Activated T-cell treated with anti-CD3 and anti-CD28 coated beads, Interleukin-2, amount 50 U/mL, for 72 hours (primary cell): ENCODE measurements at regions not wholly inside any gene's neighbourhood (a gene's known extent, or its start where the extent isn't known, plus 50 kb on each side); places are given as distances from the start of the nearest gene placed in this dataset.

Experiments
- ATAC-seq, 2 donors: fragments of 150-1000 bp; cut with Tn5 transposase; replicated peaks in 1 of 2; 2 replicates each; pipeline ENCODE4 v1.10.0; 2021; ENCODE audit warnings: moderate library complexity in 2 of 2, mild to moderate bottlenecking in 1 of 2
- DNase-seq, 2 donors: peaks; one replicate each; pipeline ENCODE4 v3.0.0; 2021 to 2022; ENCODE audit warnings: mixed read lengths in 1 of 2
- H3K27ac Mint-ChIP-seq: one replicate; pipeline ENCODE4 v1.8.0; 2022; ENCODE audit warnings: mild to moderate bottlenecking, moderate library complexity, mixed read lengths
- H3K27me3 Mint-ChIP-seq: one replicate; pipeline ENCODE4 v1.8.0; 2022; ENCODE audit warnings: low read depth, mixed read lengths
- H3K36me3 Mint-ChIP-seq, 2 donors: one replicate each; pipeline ENCODE4 v1.8.0; 2022; ENCODE audit warnings: mixed read lengths in 2 of 2, mild to moderate bottlenecking in 1 of 2; ENCODE audit not compliant: insufficient read depth in 2 of 2
- H3K4me1 Mint-ChIP-seq: one replicate; pipeline ENCODE4 v1.8.0; 2022; ENCODE audit warnings: low read depth, mixed read lengths
- H3K4me3 Mint-ChIP-seq, 2 donors: one replicate each; pipeline ENCODE4 v1.8.0; 2022; ENCODE audit warnings: mild to moderate bottlenecking in 2 of 2, mixed read lengths in 2 of 2, moderate library complexity in 2 of 2
- H3K9me3 Mint-ChIP-seq, 2 donors: one replicate each; pipeline ENCODE4 v1.8.0; 2022; ENCODE audit warnings: mixed read lengths in 2 of 2

DNA sequence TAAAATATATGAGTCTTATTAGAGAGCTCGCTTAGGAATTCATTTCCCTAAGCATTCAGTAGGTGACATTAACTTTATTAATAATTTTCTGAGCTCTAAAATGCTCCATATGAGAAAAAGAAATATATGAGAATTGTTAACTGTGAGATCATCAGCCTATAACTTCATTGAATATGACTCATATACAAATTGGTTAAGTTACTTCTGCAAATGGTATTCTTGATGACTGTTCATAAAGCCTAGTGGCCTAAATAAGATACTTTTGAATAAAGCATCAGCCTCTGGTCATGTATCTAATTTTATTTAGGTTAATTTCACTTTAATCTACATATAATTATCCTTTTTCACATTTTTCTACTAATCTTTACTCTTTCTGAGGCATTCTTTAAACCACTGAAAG, 710.2 kb upstream of the ACO1 start:
- peaks cover 31% of the 10 kb centered on the region for H3K4me1 Mint-ChIP-seq
- ATAC-seq (no peak), DNase-seq (no peak)
- H3K4me3 Mint-ChIP-seq = no peak overlapping the region
- no peaks in the 10 kb centered on the region for H3K27me3 Mint-ChIP-seq
- no peaks in the 10 kb centered on the region for H3K36me3 Mint-ChIP-seq
- no peak overlapping the region for H3K27ac Mint-ChIP-seq
- no peaks in the 10 kb centered on the region for H3K9me3 Mint-ChIP-seq

DNA sequence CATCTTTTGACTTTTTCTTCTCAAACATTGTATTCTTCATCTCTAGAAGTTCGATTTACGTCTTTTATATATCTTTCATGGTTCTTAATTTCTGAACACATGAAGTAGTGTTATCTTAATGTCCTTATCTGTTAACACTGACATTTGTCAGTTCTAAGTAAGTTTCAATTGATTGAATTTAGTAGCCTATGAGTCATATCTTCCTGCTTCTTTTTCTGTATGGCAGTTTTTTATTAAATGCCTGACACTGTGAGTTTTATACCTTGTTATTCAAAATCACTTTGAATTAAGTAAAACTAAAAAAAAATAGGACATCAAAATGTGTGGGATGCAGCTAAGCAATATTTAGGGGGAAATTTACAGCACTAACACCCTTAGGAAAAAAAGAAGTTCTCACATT, 707.0 kb upstream of the ACO1 start:
- peaks cover 22% of the 10 kb centered on the region for H3K4me1 Mint-ChIP-seq
- peaks cover 0 to 2% of the 10 kb centered on the region in 2 donors for H3K9me3 Mint-ChIP-seq
- peak overlapping the region; percentile 18 to 77 for H3K4me3 Mint-ChIP-seq
- ATAC-seq = no peak
- H3K36me3 Mint-ChIP-seq = peaks cover 0 to 5% of the 10 kb centered on the region in 2 donors
- peak overlapping the region; percentile 96 for H3K27ac Mint-ChIP-seq
- H3K27me3 Mint-ChIP-seq = no peaks in the 10 kb centered on the region
- DNase-seq = no peak

DNA sequence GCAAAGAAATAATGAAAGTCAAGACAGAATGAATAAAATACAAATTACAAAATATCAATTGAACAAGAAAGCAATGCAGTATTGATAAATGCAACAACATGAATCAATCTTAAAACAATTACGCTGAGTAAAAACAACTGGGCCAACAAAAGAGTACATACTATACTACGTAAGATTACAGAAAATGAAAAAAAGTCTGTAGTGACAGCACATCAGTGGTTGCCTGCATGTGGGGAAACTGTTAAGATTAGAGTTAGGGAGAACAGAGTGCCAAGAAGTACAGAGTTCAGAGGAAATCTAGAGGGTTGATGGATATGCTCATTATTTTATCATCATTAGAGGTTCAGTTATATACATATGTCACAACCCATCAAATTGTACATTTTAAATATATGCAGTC, 706.6 kb upstream of the ACO1 start:
- peaks cover 0 to 2% of the 10 kb centered on the region in 2 donors for H3K9me3 Mint-ChIP-seq
- ATAC-seq = peak; percentile 58 to 60
- no peak for DNase-seq
- peaks cover 22% of the 10 kb centered on the region for H3K4me1 Mint-ChIP-seq
- peak overlapping the region; percentile 96 for H3K27ac Mint-ChIP-seq
- no peaks in the 10 kb centered on the region for H3K27me3 Mint-ChIP-seq
- peaks cover 0 to 5% of the 10 kb centered on the region in 2 donors for H3K36me3 Mint-ChIP-seq
- H3K4me3 Mint-ChIP-seq = peak overlapping the region; percentile 18 to 77

DNA sequence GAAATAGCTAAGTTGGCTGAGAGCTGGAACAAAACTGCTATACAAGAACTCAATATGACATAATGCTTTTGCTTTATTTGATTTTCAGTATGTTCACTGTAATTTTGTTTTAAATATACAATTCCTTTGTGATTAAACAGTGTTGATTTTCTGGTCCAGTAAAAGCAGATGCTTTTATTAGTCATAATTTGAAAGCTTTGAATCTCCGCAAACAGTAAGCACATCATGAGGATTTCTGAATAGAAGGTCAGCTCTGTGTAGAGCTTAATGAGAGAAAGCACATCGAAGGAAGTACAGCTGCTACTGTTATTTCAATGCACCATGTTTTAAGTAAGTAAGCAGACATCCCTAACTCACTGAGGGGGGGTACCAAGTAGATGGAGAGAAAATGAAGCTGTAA, 701.3 kb upstream of the ACO1 start:
- no peak for ATAC-seq
- Mint-ChIP-seq H3K4me1 (peaks cover 4% of the 10 kb centered on the region), H3K9me3 (peaks cover 0 to 2% of the 10 kb centered on the region in 2 donors), H3K27ac (no peak overlapping the region), H3K36me3 (peaks cover 0 to 8% of the 10 kb centered on the region in 2 donors), H3K4me3 (no peak overlapping the region), H3K27me3 (no peaks in the 10 kb centered on the region)
- no peak for DNase-seq

DNA sequence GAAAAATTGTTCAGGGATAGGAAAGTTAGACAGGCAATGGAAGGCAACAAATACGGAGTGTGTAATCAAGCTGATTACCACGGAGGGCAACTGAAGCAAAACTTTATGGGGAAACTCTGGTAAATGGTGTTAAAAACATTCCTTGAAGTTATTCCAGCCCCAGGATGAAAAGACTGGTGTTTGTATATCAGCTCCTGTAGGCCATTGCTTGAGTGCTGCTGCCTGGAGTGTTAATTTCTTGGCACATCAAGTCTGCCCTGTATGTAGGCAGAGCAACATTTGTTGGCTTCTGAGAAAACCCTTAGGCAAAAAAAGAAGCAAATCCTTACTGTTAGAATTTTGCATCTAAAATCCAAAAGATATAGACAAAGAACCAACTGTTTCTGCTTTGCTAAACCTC, 686.5 kb upstream of the ACO1 start:
- Mint-ChIP-seq H3K27ac (peak overlapping the region; percentile 80), H3K4me3 (no peak overlapping the region), H3K4me1 (peaks cover 26% of the 10 kb centered on the region)

DNA sequence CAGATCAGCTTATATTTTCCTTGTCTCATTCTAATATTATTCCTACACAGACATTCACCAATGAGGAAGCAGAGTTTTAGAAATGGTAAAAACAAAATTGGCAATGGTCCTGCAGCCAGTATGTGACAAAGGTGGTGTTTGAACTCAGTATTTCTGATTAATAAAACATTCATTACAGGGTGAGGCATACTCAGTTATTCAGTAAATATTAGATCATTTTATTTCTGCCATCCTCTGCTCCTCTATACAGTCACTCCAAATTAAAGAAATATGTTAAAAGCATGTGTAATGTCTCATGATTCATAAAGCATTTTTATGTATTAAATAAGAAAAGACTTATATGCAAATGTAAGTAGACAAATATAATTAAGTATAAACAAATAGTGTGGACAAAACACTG, 684.6 kb upstream of the ACO1 start:
- Mint-ChIP-seq H3K4me1 (peaks cover 26% of the 10 kb centered on the region), H3K36me3 (peaks cover 6 to 8% of the 10 kb centered on the region in 2 donors), H3K9me3 (peaks cover 9 to 10% of the 10 kb centered on the region in 2 donors), H3K4me3 (no peak overlapping the region), H3K27me3 (no peaks in the 10 kb centered on the region), H3K27ac (no peak overlapping the region)
- ATAC-seq (peak in 1 of 2 donors; percentile 18), DNase-seq (no peak)

More for the DNA sequence above, 686.5 kb upstream of the ACO1 start:
- ATAC-seq (no peak), DNase-seq (no peak)
- peaks cover 9 to 10% of the 10 kb centered on the region in 2 donors for H3K9me3 Mint-ChIP-seq
- H3K27me3 Mint-ChIP-seq = no peaks in the 10 kb centered on the region
- H3K36me3 Mint-ChIP-seq = peaks cover 6 to 8% of the 10 kb centered on the region in 2 donors

DNA sequence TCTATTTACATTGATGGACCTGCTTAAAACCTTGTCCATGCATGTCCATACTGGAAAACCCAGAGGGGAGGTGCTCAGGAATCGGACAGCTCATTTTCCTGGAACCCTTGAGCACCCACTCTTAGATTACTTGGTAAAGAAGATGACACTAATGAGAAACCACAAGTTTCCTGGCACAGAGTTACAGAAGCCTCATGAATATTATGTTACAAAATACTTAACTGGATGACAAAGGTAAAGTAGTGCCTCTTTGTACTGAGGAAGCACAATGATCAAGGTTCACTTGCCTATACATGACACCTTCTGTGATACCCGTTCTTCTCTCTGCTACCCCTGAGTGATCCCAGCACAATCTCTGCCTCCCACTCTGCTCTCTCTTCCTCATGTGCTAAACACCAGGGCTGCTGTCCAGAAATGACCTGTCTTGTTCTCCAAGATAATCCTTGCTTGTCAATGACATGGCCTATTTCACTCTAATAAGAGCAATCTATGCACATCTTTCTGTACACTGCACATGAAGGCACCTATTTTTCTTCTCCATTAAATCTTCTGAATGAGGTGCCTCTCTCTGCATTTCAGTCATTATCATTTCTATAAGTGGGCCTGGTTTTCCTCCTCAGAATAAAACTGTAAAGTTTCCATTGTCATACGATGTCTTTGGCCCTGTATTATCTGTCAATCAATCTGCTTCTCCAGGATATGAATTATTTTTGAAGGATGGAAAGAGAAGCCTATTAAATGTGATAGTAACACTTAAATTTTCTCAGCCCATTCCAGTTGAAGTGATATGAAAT, 684.0 kb upstream of the ACO1 start:
- peak overlapping the region; percentile 60 for H3K27ac Mint-ChIP-seq
- peaks cover 26% of the 10 kb centered on the region for H3K4me1 Mint-ChIP-seq
- H3K9me3 Mint-ChIP-seq = peaks cover 9 to 10% of the 10 kb centered on the region in 2 donors
- H3K36me3 Mint-ChIP-seq = peaks cover 6 to 8% of the 10 kb centered on the region in 2 donors
- DNase-seq (peak in 1 of 2 donors; percentile 7), ATAC-seq (peak; percentile 71 to 92)
- H3K4me3 Mint-ChIP-seq = peak overlapping the region; percentile 23 to 29
- no peaks in the 10 kb centered on the region for H3K27me3 Mint-ChIP-seq

DNA sequence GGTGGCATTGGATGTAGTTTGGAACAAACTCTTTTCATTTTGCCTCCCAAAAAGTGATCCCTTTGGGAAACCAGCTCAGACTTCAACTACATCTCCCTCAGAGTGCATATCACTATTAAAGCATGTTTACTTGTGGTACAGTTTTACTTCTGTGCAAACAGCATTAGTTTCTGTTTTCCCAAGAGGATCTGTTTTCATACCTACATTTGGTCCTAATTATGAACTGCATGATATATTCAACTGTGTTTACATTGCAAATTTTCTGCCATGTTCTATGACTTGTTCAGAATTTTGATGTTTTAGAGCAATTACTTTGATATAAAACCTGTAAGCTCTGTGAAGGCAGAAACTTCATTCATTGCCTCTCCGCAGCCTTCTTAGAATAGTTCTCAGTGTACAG, 681.5 kb upstream of the ACO1 start:
- DNase-seq (no peak), ATAC-seq (no peak)
- Mint-ChIP-seq H3K27me3 (no peaks in the 10 kb centered on the region), H3K36me3 (peaks cover 0 to 3% of the 10 kb centered on the region in 2 donors), H3K9me3 (peaks cover 4 to 7% of the 10 kb centered on the region in 2 donors), H3K4me3 (no peak overlapping the region), H3K4me1 (peaks cover 19% of the 10 kb centered on the region), H3K27ac (no peak overlapping the region)

DNA sequence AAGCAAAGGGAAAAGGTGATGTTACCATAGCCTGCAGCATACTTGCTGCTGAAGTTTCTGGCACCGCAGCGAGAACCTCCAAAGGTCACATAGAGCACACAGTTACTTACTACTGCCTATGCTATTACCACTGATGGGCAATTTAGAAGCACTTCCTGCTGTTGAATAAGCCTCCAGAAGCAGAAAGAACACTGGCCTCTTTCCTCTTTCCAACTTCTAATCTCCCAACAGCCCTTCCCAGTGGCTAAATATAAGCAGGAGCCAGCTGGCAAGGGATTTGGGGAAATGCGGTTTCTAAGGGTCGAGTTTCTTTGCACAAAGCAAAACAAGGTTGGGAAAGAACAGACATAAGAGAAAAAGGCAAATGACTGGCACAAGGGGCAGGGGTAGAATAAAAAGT, 669.2 kb upstream of the ACO1 start:
- Mint-ChIP-seq H3K36me3 (no peaks in the 10 kb centered on the region), H3K4me1 (no peaks in the 10 kb centered on the region), H3K27ac (no peak overlapping the region), H3K4me3 (no peak overlapping the region), H3K9me3 (peaks cover 0 to 2% of the 10 kb centered on the region in 2 donors), H3K27me3 (no peaks in the 10 kb centered on the region)
- DNase-seq (no peak), ATAC-seq (no peak)

DNA sequence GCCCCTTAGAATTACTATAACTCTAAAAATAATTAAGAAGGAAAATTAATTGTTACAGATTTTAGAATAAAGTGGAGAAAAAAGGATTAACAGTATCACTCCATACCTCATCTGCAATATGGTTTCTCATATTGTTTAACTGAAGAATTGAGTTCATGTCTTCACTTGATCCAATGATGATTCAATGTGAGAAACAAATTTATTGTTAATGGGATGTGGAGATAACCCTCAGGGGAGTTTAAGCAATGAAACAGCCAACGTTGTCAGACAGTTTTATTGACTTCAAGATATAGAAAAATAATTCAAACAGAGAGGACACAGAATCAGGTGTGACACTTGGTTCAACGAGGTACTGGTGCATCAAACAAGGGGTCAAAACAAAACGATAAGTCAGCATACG, 665.2 kb upstream of the ACO1 start:
- Mint-ChIP-seq H3K36me3 (no peaks in the 10 kb centered on the region), H3K27ac (no peak overlapping the region), H3K9me3 (peaks cover 2% of the 10 kb centered on the region in 2 donors), H3K4me3 (no peak overlapping the region), H3K4me1 (no peaks in the 10 kb centered on the region), H3K27me3 (no peaks in the 10 kb centered on the region)
- no peak for ATAC-seq
- DNase-seq = no peak

DNA sequence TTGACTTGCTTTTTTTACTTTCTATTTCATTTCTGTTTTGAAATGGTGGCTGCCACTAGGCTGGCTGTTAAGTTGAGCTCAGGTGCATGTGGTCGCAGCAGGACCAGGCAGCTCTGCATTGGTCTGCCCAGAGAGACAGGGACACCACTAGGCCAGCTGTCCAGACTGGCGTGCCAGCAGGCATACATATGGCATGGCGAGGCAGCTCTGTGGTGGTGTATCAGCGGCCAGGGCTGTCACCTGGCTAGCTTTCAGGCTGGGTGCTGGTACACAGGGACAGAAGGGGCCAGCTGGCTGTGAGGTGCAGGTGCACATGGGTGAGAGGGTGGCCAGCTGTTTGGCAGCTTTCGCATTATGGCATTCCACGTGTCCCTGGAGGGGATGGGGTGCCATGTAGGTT, 654.0 kb upstream of the ACO1 start:
- Mint-ChIP-seq H3K27me3 (no peaks in the 10 kb centered on the region), H3K36me3 (no peaks in the 10 kb centered on the region), H3K4me1 (no peaks in the 10 kb centered on the region), H3K9me3 (no peaks in the 10 kb centered on the region), H3K4me3 (no peak overlapping the region), H3K27ac (no peak overlapping the region)
- DNase-seq (no peak), ATAC-seq (no peak)

DNA sequence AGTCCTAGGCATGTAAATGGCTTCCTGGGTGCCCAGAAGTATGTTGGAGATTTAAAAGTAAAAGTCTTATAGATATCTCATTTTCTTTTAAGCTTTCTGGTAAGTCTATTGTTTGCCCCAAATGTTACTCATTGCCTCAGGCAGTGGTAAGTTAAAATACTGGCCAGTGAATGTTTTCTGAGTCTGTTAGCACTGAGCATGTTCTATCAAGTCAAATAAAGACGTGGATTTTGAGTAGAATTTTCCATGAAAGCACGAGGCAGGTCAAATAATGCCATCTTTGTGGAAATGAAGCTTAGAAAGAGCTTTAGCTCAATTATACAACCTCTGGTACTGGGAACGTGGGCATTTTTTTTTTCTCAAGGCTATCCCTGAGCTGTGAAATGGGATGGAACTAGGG, 651.3 kb upstream of the ACO1 start:
- ATAC-seq = no peak
- Mint-ChIP-seq H3K27me3 (no peaks in the 10 kb centered on the region), H3K4me1 (no peaks in the 10 kb centered on the region), H3K9me3 (no peaks in the 10 kb centered on the region), H3K4me3 (no peak overlapping the region), H3K27ac (no peak overlapping the region), H3K36me3 (no peaks in the 10 kb centered on the region)
- DNase-seq = no peak

DNA sequence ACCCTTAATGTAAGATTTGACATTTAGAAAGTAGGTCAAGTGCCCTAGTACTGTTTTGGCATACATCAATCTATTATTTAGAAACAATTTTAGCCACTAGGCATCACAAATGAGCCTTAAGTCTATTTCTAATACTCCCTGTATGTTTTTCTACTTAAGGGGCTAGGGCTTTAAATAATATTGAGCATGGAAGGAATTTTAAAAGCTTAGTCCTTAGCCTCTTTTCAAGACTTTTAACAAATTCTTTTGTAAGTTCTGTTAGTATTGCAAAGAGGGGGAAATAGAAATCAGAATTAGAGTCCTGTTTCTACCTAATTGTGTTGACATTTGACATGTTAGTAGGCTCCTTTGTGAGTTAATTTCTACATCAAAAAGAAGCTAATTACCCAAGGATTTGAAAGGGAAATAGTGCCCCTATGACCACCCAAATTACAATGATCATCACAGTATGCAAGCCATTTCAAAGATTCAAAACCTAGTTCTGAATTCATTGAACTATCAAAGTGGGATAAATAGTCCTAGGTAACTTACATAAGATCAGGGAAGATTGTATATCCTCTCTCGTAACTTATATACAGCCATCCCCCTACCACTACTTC, 647.8 kb upstream of the ACO1 start:
- DNase-seq = no peak
- no peak overlapping the region for H3K27ac Mint-ChIP-seq
- no peaks in the 10 kb centered on the region for H3K9me3 Mint-ChIP-seq
- no peak for ATAC-seq
- H3K4me3 Mint-ChIP-seq = no peak overlapping the region
- H3K4me1 Mint-ChIP-seq = no peaks in the 10 kb centered on the region
- H3K27me3 Mint-ChIP-seq = no peaks in the 10 kb centered on the region
- H3K36me3 Mint-ChIP-seq = no peaks in the 10 kb centered on the region
